GM12878 (cell line): ENCODE measurements at regions not wholly inside any gene's neighbourhood (a gene's known extent, or its start where the extent isn't known, plus 50 kb on each side); places are given as distances from the start of the nearest gene placed in this dataset.

Source experiments
- ATF3 ChIP-seq: IDR thresholded peaks from 2 replicates; pipeline ENCODE4 v1.6.1; 2011; ENCODE audit warnings: low read depth, mild to moderate bottlenecking, low read length, moderate library complexity, borderline replicate concordance; ENCODE audit errors: extremely low read depth
- CEBPB ChIP-seq, 2 experiments: fragments of 150-350 bp in 1 of 2; IDR thresholded peaks; 2 replicates each; pipeline ENCODE4 v1.6.1; 2012 to 2014; ENCODE audit warnings: low read depth in 2 of 2, low read length in 2 of 2, borderline replicate concordance in 1 of 2, inconsistent platforms in 1 of 2
- CUX1 ChIP-seq: IDR thresholded peaks from 2 replicates; pipeline ENCODE4 v1.6.1; 2012; ENCODE audit warnings: improper control_type of control experiment, low read depth, low read length; ENCODE audit not compliant: insufficient replicate concordance
- HSF1 ChIP-seq: fragments of 150-350 bp; IDR thresholded peaks from 2 replicates; pipeline ENCODE4 v1.6.1; 2014; ENCODE audit warnings: mild to moderate bottlenecking, low read depth, low read length
- MEF2A ChIP-seq: IDR thresholded peaks from 2 replicates; pipeline ENCODE4 v1.6.1; 2011; ENCODE audit warnings: low read depth, mild to moderate bottlenecking, low read length, moderate library complexity; ENCODE audit not compliant: insufficient read depth
- PKNOX1 ChIP-seq: fragments of 450-650 bp; IDR thresholded peaks from 2 replicates; pipeline ENCODE4 v1.6.1; 2016; ENCODE audit warnings: mild to moderate bottlenecking
- RAD21 ChIP-seq: IDR thresholded peaks from 2 replicates; pipeline ENCODE4 v1.6.1; 2011; ENCODE audit warnings: mild to moderate bottlenecking, low read depth, low read length, moderate library complexity; ENCODE audit not compliant: insufficient read depth
- SUPT20H ChIP-seq: IDR thresholded peaks from 2 replicates; pipeline ENCODE4 v1.6.1; 2011; ENCODE audit warnings: low read depth, mild to moderate bottlenecking, low read length, moderate library complexity, borderline replicate concordance; ENCODE audit not compliant: control insufficient read depth
- SUZ12 ChIP-seq: fragments of 200-600 bp; sonication (generic); IDR thresholded peaks from one replicate; pipeline ENCODE4 v1.6.1; 2018; ENCODE audit warnings: antibody characterized with exemption, mild to moderate bottlenecking; ENCODE audit not compliant: unreplicated experiment
- ZNF207 ChIP-seq: fragments of 450-650 bp; IDR thresholded peaks from 2 replicates; pipeline ENCODE4 v1.6.1; 2014; ENCODE audit warnings: antibody characterized with exemption, mild to moderate bottlenecking, borderline replicate concordance
- ZNF217 ChIP-seq: fragments of 450-650 bp; IDR thresholded peaks from 2 replicates; pipeline ENCODE4 v1.6.1; 2017; ENCODE audit warnings: antibody characterized with exemption, mild to moderate bottlenecking
- ZNF592 ChIP-seq: fragments of 450-650 bp; IDR thresholded peaks from 2 replicates; pipeline ENCODE4 v1.6.1; 2017; ENCODE audit warnings: mild to moderate bottlenecking, moderate library complexity

- no peak for TF ChIP-seq ZNF592
- TF ChIP-seq ZNF207: no peak
- TF ChIP-seq PKNOX1: no peak
- TF ChIP-seq SUZ12: no peak
- no peak for TF ChIP-seq SUPT20H
- no peak for TF ChIP-seq CEBPB (IDR thresholded peaks at IDR 0.05; ENCODE audit: borderline replicate concordance in 1 of 2, low read depth in 2 of 2, low read length in 2 of 2)
- TF ChIP-seq ATF3: no peak
- TF ChIP-seq HSF1: no peak
- TF ChIP-seq MEF2A: no peak
- TF ChIP-seq CUX1: no peak
- no peak for TF ChIP-seq ZNF217
- TF ChIP-seq RAD21: no peak
Measured at GRCh38 chr3:54021071-54021470, 101.3 kb upstream of the CACNA2D3 start (continued).
